Embryonic facial prominence (tissue), 1 donor: ENCODE measurements at regions not wholly inside any gene's neighbourhood (a gene's known extent, or its start where the extent isn't known, plus 50 kb on each side); places are given as distances from the start of the nearest gene placed in this dataset.

Experiments
- DNase-seq: peaks from one replicate; pipeline ENCODE4 v3.0.0-alpha.2; 2016; ENCODE audit errors: extremely low spot score

DNA sequence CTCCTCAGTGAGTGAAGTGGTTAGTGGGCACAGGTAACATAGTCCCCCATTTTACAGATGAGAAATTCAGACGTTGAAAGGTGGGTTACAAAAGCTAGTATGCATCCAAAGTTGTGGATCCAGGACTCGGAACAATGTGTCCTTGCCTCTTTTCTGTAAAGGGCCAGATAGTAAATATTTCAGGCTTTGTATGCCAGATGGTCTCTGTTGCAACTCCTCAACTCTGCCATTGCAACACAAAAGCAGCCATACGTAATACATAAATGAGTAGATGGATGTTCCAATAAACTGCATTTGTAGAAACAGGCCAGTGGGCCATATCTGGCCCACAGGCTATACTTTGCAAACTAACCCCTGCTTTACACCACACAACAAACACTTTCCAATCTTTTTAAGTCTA lies 166.6 kb upstream of the PKDCC start:
- no peak for DNase-seq

DNA sequence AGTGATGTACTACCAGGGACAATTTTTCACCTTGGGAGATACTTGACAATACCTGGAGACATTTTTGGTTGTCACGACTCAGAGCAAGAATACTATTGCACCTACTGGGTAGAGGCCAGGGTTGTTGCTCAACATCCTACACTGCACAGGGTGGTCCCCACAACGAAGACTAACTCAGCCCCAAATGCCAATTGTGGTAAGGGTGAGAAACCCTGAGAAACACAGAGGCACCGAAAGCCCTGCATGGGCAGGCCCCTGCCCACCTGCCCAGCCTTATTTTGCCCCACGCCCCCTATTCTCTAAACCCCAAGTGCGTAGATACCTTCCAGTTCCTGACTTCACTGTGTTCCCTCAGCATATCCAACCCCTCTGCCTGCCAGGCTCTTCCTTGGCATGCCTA lies 163.1 kb upstream of the PKDCC start:
- DNase-seq = no peak

DNA sequence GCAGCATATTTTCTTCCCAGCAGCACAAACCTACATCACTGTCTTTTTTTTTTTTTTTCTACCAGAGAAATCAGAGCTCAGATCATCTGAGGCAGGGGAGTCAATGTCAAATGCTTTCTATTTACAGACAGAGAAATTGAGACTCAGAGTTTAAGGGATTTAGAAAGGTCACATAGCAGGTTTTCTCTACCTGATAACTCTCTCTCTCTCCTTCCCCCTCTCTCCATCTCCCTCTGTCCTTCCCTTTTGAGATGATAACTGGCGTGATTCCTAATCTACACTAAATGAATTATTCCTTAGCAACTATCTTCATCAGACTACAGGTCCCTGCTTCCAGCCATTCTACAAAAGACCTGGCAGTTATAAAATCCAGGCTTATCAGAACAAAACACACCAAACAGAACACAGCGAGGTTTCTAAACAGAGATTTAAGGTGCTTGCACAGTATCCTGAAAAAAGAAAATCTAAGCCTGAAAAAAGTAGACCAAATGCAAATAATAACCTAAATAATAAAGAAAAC lies 161.6 kb upstream of the PKDCC start:
- DNase-seq = no peak

DNA sequence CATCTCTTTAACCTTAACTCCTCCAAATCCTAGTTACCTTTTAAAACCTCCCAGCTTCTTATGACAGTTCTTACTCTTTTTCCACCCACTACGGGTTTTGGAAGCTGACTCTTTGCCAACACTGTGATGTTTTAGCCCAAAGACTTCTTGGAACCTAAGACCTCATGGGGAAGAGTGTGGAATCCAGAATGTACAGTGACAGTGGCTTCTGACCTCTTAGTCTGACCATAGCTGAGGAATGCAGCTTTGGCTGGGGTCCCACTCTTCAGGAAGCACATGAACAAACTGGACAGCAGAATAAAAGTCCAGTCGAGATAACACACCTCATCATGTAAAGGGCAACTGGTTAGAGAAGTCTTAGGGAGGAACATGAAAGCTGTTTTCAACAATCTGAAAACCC lies 161.1 kb upstream of the PKDCC start:
- DNase-seq = no peak

DNA sequence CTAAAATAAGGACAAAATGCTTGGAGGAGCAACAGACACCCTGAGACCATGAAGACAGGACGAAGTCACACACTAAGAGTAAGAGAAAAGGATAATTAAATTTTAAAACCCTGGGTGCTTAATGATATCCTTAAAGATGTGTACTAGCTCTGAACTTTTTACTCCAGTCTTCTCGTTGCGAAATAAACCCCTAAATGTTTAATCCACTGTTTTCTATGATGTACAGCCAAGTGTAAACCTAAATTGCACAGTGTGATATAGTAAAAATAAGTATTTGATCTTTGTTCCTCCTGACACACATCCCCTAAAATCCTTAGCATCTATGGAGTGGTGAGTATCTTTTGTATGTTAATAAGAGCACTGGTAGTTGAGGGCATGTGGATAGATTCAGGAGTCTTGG lies 157.5 kb upstream of the PKDCC start:
- DNase-seq = no peak

DNA sequence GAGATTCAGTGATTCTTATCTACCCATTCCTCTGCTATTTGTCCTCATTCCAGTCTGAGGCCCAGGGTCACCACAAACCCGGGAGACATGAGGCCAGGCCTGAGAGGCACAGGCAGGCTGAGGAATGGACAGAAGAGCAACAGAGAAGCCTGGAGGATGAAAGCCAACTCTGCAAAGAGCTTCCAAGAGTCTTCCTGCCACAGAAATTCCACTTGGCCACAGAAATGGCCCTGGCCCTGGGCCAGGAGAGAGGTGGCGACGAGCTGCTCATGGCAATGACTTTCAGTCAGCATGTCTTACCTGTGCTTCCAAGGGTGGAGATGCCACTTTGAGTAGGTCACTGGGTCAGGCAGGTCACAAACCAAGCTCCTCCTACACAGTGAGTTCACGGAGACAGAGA lies 155.3 kb upstream of the PKDCC start:
- no peak for DNase-seq

DNA sequence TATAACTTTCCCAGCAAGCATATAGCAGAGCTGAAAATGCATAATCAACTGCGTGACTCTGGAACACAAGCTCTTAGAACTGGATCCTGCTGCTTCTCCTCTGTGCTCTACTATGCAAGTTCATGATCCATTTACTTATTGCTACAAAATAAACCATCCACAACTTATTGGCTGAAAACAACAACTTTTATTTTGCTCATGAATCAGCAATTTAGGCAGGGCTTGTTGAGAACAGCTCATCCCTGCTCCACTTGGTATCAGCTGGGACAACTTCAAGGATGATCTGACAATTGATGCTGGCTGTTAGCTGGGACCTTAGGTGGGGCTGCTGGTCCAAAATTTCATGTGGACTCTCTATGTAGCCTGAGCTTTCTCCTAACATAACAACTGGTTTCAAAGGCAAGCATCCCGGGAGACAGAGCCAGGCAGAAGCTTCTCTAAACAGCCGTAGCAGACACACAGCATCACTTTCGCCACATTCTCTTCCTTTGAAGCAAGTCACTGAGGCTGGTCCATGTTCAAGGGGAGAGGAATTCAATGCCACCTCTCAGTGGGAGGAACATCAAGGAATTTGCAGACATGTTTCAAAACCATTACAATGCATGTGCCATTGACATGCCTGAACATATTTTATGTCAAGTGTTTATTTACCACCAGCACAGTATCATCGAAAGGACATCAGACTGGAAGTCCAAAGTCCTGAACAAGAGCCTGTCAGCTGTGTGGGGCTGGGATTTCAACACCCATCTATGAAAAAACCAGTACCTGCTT lies 153.1 kb upstream of the PKDCC start:
- no peak for DNase-seq

DNA sequence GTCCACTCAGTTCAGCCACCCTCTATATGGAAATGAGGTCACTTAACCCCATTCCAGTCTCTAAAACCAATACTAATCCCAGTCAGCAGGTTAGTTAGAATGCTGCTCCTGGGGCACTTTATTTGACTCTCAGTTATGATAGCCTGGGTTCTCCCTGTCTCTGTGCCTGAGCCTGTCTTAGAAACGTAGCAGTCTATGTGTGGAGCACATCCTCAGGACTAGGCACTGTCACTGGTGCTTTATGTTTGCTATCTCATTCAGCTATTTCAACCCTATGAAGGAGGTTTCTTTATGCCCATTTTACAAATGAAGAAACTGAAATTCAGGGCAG lies 152.5 kb upstream of the PKDCC start:
- no peak for DNase-seq

DNA sequence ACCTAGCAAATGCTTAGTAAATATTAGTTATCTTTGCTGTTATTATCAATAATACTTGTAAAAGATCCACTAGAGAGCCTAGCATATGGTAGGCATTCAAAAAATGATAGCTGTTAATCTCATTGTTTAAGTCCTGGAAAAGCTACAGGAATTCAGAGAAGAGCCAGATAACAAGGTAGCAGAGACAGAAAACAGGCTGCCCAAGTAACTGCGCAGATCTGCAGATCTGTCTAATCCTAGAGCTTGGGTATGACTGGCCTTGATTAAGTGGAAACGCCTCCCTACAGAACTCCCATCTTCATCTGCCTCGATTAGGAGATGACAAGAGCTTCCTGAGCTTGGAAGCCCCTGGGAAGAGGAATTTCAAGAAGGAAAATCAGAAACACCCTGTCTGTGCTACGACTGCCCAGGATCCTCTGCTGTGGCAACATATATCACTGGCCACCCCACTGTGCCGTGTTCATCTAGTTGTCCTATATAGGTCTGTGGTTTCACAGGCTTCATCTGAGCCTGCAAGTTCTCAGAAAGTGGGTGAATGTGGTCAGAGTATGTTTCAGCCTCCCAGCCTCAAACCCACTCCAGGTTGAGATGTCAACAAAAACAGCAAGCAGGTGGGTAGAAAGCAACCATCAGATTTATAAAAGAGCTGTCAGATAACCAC lies 151.5 kb upstream of the PKDCC start:
- DNase-seq = no peak

DNA sequence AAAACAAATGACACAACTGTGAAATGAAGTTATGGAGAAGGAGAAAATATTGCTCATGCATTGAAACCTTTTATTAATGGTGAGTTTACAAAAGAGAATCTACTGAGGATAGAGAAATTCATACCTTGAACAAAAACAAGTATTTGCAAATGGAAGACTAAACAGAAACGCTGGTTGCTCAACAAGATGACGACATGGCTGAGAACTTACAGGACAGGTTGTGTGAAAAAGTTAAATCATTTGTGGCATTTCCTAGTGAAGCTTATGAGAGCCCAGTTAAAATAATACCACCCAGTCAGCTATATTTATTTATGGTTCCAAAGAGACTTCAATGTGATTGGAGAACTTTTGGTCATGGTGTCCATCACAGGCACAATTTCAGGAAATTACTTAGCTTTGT lies 148.6 kb upstream of the PKDCC start:
- no peak for DNase-seq

DNA sequence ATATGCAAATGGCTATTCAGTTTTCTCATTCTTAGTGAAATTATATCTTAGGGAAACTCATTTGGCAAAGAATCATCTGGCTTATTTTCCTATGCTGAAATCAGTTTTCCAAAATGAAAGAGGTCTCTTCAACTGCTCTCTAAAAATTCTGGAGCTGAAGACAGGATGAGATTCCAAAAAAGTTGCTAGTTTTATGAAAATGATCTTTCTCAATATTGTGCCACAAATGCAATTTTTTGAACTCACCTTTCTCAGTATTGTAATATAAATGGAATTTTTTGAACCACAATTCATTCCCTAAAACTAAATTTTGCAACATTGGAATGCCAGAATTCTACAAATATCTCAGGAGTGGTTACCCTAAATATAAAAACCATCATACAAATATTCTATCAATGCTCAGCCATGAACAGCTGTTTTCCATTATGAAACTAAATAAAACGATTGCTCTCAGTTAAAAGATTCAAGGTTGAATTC lies 147.7 kb upstream of the PKDCC start:
- DNase-seq = no peak

DNA sequence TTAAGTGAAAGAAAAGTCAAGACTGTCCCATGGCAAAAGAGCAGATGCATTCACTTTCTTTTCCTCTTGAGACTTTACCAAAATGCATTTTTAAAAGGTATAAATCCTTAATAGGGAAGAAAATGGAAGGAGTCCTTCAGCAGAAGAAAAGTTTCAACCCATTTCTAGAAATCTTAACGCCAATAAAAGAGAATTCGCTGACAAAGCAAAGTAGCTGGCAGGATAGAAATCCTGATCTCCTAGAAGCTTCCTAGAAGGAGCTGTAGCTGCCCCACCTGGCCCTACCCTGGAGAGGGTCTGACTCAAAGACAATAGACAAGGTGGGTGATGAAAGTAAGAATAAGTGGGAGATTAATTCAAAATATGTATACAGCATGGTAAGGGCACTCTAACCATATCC lies 144.9 kb upstream of the PKDCC start:
- DNase-seq = no peak

DNA sequence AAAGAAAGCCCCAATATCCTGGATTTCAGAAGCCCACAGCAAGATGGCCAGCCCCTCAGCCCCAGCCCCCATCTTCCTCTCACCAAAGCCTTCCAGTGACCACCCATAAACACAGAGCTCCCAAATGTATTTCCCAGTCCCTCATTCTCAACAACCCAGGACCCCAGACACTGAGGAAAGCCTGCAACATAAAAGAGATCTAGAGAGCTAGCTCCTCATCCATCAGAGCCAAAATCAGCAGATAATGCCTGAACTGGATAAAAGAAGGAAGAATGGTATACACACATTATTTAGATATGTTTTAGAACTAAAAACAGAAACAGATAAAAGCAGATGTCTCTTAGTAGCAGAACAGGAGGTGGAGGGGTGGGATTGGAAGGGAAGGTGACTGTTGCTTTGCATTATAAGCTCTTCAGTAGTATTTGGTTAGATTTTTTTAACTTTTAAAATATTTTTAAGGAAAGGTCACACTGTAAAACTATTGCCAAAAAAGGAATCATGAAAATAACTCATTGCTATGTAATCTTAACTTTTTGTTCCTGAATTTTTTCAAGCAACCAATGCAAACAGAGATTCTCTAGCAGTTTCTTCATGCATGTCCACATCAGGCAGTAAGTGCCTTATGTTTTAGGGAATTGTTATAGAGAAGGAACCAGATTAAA lies 144.2 kb upstream of the PKDCC start:
- DNase-seq = no peak

DNA sequence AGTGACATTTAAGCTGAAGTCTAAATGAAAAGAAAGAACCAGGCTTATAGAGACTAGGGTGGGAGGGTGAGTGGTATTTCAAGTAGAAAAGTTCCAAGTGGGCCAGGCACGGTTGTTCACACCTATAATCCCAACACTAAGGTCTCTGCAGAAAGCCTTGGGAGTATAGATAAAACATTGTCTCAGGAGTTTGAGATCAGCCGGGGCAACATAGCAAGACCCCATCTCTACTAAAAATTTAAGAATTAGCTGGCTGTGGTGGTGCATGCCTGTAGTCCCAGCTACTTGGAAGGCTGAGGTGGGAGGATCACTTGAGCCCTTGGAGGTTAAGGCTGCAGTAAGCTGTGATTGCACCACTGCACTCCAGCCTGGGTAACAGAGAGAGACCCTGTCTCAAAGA lies 143.4 kb upstream of the PKDCC start:
- DNase-seq = no peak

DNA sequence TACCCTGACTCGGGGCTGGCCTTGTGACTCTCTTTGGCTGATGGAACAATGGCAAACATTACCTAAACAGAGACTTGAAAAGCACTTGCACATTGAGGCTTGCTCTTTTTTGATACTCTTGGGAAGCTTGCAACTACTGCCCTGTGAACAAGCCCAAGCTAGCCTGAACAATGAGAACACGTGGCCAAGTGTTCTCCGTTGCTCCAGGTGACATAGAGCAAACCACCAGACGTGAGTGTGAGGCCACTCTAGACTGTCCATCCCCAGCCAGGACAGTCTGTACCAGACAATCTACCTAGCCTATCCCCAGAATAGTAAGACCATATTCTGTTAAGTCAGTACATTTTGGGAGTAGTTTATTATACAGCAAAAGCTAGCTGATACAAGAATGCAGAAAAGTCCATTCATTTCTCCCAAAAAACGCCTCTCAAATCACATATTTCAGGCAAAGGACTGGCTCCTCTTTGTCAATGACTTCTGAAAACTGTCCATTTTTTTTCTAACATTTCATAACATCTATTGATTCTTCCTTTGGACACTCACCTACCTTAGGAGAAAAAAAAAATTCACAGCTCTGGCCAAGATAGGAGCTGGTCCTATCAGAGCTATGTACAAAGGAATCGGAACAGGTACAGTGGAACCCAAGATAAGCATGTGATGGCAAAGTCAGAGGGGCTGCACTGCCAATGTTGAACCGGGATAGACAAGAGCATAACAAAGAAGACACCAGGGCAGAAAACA lies 142.1 kb upstream of the PKDCC start:
- DNase-seq = no peak

DNA sequence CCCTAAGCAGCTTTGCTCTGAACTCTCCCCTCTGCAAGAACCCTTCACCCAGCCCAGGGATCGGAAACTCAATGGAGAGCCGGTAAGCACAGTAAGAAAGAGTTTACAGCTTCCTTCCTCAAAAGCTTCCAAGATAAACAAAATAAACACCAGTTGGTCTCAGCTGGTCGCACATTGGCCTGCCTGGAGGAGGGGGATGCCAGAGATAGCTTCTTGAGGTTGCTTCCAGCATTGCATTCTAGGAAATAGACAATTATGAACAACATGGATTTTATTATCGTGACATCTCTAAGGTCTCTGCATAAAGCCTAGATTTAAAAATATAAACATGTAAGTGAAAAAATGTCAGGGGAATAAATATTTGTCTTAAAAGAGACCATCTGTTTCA lies 141.5 kb upstream of the PKDCC start:
- peak; percentile 20 for DNase-seq

DNA sequence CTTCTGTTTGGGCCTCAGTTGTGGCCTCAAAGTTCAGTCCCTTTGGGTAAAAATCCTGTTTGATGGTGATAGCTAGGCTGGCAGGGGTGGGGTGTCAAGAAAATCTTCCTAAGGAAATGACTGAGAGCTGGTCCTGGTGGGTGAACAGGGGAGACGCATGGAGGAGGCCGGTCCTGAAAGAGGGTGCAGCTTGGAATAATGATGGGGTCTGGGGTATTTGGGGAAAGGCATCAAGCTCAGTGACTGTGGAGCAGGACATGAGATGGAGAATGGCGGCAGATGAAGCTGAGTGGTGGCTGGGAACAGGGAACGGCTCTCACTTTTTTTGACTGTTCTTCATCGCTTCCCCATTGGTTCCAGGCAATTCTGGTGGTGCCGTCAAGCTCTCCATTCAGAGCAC lies 140.7 kb upstream of the PKDCC start:
- DNase-seq = no peak

DNA sequence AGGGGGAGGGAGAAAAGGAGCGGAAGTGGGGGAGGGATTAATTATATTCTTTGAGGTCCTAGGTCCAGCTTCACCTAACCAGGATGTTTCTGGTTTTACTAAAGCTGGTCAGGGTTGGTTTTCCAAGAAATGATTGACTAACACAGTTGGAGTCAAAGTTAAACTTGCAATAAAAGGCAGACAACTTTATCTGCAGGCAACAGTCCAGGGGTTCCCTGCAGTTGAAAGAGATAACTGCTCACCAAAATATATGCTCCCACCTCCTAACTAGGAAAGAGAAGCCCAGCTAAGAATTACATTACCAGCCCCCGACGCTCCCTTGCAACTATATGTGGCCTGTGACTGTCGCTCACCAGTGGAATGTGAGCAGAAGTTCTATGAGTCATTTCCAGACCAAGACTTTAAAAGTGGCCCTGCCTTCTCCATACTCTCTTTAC lies 140.0 kb upstream of the PKDCC start:
- DNase-seq = no peak

DNA sequence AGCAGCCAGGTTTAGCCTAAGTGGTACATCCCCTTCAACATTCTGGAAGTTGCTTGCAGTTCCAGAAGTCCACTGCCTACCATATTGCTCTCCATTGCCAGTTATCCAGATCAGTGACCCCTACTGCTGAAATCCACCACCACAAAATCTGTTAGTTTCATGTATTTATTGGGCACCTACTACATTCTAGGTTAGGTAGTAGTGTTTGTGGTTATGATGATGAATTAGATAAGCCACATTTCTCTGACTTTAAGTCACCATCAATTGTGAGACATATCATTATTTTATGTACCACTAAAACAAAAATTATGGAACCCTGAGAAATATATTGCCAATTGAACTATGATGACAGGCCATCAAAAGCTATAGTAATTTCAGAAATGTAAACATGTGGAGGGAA lies 139.5 kb upstream of the PKDCC start:
- no peak for DNase-seq

DNA sequence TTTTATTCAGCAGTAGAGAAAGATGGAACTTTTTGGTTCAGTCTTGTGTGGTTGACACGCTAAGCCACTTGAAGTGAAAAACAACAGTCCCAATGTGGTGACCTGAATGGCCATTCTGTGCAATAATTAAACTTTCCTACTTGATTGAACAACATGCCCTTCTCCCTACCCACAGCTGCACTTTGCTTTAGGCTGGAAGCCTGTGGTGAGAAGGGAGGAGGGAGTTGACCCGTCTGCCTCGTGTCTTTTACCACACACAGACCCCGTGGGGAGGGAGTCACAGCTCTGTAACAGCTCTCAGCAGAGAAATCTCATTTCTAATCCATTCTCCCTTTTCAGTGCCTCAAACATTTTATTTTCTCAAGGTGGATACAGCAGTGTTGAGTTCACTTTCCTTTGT lies 138.2 kb upstream of the PKDCC start:
- DNase-seq = no peak

DNA sequence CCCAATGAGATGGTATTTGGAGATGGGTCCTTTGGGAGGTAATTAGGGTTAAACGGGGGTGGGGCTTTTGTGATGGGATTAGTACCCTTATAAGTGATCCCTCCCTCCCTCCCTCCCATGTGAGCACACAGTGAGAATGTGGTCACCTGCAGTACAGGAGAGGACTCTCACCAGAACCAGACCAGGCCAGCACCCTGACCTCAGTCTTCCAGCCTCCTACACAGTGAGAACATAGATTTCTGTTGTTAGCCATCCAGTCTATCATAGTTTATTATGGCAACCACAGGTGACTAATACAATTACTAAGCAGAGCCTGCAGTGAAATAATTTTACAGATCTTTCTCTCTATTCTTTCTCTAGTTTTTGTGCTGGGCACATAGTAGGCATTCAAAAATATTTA lies 137.7 kb upstream of the PKDCC start:
- no peak for DNase-seq

DNA sequence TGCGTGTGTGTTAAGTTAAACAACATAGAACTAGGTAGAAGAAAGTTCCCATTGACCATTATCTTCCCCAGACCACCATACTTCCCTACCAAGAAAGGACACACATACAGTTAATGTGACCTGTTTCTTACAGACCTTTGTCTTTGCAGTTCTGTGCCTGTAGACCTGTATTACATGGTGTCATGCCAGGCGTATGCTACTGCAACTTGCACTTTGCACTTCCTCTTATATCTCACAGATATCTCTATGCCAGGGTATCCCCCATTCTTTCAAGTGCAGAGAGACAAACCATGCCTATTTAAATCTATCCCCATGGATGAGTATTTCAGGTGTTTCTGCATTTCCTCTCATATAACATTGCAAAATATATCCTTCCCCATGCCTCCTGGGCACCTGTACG lies 136.8 kb upstream of the PKDCC start:
- DNase-seq = no peak
